ENCODE measurements at regions not wholly inside any gene's neighbourhood (a gene's known extent, or its start where the extent isn't known, plus 50 kb on each side); places are given as distances from the start of the nearest gene placed in this dataset.

DNA sequence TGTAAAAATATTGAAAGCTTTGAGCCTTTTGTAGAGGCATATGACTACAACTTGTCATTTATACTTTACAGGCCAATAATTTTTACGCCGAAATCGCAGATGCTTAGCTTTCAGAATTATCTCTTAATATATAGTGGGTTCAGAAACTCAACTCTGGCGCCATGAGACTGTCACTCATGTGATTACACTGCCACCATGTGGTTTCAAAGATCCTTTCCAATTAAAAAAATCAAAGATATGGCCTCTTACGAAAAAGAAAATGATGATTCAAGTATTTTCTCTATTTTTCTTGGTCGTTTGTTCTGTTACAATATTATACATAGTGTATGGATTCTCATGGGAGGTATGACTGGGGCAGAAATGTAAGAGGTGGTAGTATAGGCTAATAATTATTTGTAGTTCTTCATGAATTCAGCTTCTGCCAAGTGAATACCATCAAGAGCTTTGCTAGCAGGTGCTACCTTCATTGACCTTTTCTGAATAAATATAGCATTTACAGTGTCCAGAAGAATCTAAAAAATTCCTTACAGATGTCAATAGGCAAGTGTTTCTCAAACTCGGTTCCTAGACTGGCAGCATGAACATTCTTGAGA lies 751.7 kb upstream of the GOLIM4 start:
- Histone ChIP-seq H3K27me3 (no peaks in the 10 kb centered on the region), H3K36me3 (no peaks in the 10 kb centered on the region), H3K4me1 (no peaks in the 10 kb centered on the region), H3K4me3 (no peak overlapping the region), H3K9me3 (no peaks in the 10 kb centered on the region), H3K27ac (no peak overlapping the region)
- TF ChIP-seq, protein P1, sequence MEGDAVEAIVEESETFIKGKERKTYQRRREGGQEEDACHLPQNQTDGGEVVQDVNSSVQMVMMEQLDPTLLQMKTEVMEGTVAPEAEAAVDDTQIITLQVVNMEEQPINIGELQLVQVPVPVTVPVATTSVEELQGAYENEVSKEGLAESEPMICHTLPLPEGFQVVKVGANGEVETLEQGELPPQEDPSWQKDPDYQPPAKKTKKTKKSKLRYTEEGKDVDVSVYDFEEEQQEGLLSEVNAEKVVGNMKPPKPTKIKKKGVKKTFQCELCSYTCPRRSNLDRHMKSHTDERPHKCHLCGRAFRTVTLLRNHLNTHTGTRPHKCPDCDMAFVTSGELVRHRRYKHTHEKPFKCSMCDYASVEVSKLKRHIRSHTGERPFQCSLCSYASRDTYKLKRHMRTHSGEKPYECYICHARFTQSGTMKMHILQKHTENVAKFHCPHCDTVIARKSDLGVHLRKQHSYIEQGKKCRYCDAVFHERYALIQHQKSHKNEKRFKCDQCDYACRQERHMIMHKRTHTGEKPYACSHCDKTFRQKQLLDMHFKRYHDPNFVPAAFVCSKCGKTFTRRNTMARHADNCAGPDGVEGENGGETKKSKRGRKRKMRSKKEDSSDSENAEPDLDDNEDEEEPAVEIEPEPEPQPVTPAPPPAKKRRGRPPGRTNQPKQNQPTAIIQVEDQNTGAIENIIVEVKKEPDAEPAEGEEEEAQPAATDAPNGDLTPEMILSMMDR (IDR thresholded peaks at IDR 0.05), result peak; percentile 51 to 67 (median 57)
- TF ChIP-seq POLR2A (IDR thresholded peaks at IDR 0.05), result no peak
- intact Hi-C loops (cut with DNase I), result loop anchor here in 1 of 2 donors (10.0 kb wide), 1 partner anchor 633 kb away; no protein-coding TSS in a partner anchor
- WGBS (ENCODE audit: insufficient coverage, low coverage, low lambda C conversion rate, missing lambda C conversion rate), result 10% methylated on average over 7 of the region's 7 CpGs
- ATAC-seq (peak; percentile 62 to 76 (median 70)), DNase-seq (no peak)

DNA sequence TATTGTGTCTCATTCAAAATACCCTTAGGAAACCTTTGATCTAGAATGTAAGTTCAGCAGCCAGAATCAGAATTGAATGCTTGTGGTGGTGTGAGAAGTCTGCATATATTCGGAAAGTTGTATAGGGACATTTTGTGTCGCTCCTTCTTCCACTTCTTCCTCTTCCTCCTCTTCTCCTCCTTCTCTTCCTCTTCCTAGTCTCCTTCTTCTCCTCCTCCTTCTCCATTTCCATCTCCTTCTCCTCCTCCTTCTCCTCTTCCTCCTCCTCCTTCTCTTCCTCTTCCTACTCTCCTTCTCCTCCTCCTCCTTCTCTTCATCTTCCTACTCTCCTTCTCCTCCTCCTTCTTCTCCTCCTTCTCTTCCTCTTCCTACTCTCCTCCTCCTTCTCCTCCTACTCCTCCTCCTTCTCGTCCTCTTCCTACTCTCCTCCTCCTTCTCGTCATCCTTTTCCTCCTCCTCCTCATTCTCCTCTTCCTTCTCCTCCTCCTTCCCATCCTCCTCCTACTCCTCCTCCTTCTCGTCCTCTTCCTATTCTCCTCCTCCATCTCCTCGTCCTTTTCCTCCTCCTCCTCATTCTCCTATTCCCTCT lies 749.3 kb upstream of the GOLIM4 start:
- 33% methylated on average over 6 of the region's 6 CpGs for WGBS (ENCODE audit: insufficient coverage, low coverage, low lambda C conversion rate, missing lambda C conversion rate)
- Histone ChIP-seq H3K4me1 (no peaks in the 10 kb centered on the region), H3K4me3 (no peak overlapping the region), H3K27me3 (no peaks in the 10 kb centered on the region), H3K36me3 (no peaks in the 10 kb centered on the region), H3K9me3 (no peaks in the 10 kb centered on the region), H3K27ac (no peak overlapping the region)
- DNase-seq (no peak), ATAC-seq (no peak)
- TF ChIP-seq POLR2A (IDR thresholded peaks at IDR 0.05), result no peak
- TF ChIP-seq, protein P1 (IDR thresholded peaks at IDR 0.05), result no peak
- intact Hi-C loops (cut with DNase I), result loop anchor here in 1 of 2 donors (10.0 kb wide), 1 partner anchor 630 kb away; no protein-coding TSS in a partner anchor

DNA sequence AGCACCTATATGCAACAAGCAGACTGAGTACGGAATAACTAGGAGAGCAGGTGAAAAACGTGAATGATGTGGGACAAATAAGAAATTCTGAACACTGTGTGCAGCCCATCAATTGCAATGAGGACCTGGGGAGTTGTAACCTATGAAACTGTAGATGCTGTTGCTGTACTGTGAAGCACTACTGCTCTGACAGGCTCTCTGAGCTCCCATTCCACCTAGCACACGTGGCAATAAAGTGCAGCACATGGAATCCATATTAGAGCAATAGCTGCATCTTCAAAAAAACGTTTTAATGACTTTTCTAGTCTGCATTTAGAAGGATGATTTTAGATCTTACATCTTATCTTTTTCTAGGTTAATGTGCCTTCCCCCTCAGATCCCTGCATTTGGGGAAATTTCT lies 748.7 kb upstream of the GOLIM4 start:
- no peak for TF ChIP-seq POLR2A (IDR thresholded peaks at IDR 0.05)
- TF ChIP-seq, protein P1 (IDR thresholded peaks at IDR 0.05), result no peak
- no peak for ATAC-seq
- intact Hi-C loops (cut with DNase I), result loop anchor here in 1 of 2 donors (10.0 kb wide), 1 partner anchor 630 kb away; no protein-coding TSS in a partner anchor

DNA sequence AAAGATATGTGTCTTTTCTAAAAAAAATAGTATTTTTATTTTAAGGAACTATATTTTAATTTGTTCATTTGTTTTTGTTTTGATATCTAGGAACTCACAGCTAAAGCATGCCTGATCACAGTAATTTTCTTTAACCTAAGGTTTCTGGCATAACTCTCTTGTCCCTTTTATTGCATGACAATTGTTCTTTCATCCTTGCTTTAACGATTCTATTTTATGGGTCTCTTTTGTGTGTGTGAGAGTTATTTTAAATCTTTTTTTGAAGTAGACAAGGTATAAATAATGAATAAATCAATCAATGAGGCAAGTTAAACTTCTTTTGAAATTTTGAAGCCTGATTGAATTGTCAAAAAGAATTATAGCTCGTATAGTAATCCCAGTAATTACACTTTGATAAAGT lies 747.8 kb upstream of the GOLIM4 start:
- ATAC-seq, result no peak
- TF ChIP-seq, protein P1 (IDR thresholded peaks at IDR 0.05), result no peak
- no peak for TF ChIP-seq POLR2A (IDR thresholded peaks at IDR 0.05)
- intact Hi-C loops (cut with DNase I), result loop anchor here in 1 of 2 donors (10.0 kb wide), 1 partner anchor 629 kb away; no protein-coding TSS in a partner anchor
- no peak overlapping the region for H3K4me3 ChIP-seq
- no peaks in the 10 kb centered on the region for H3K27me3 ChIP-seq
- H3K9me3 ChIP-seq, result no peaks in the 10 kb centered on the region
- H3K4me1 ChIP-seq, result no peaks in the 10 kb centered on the region
- no peak overlapping the region for H3K27ac ChIP-seq
- H3K36me3 ChIP-seq, result no peaks in the 10 kb centered on the region
- DNase-seq, result no peak
- WGBS (ENCODE audit: insufficient coverage, low coverage, low lambda C conversion rate, missing lambda C conversion rate), result 53% methylated on average over 2 of the region's 2 CpGs

More for the DNA sequence above, 748.7 kb upstream of the GOLIM4 start:
- Histone ChIP-seq H3K9me3 (no peaks in the 10 kb centered on the region), H3K27ac (no peak overlapping the region), H3K4me1 (no peaks in the 10 kb centered on the region), H3K36me3 (no peaks in the 10 kb centered on the region), H3K27me3 (no peaks in the 10 kb centered on the region), H3K4me3 (no peak overlapping the region)
- no peak for DNase-seq
- WGBS (ENCODE audit: insufficient coverage, low coverage, low lambda C conversion rate, missing lambda C conversion rate), result 34% methylated on average over 4 of the region's 4 CpGs

Data from right lobe of liver (tissue), 6 donors.